ENCODE measurements at regions not wholly inside any gene's neighbourhood (a gene's known extent, or its start where the extent isn't known, plus 50 kb on each side); places are given as distances from the start of the nearest gene placed in this dataset.

GRCh38 chr10:29181936-29182335 lies 106.9 kb upstream of the LYZL1 start (continued):
- TF ChIP-seq FOS (IDR thresholded peaks at IDR 0.05; ENCODE audit: borderline replicate concordance, extremely low read depth, insufficient read length) (no peak), PAX5 (IDR thresholded peaks at IDR 0.05; ENCODE audit: borderline replicate concordance, low read depth, low read length) (no peak), RB1 (IDR thresholded peaks at IDR 0.05; ENCODE audit: borderline replicate concordance) (no peak), EGR1 (IDR thresholded peaks at IDR 0.05; ENCODE audit: borderline replicate concordance in 1 of 2, low read depth in 2 of 2, low read length in 2 of 2) (no peak), RUNX3 (IDR thresholded peaks at IDR 0.05; ENCODE audit: low read length) (no peak)

- Histone ChIP-seq H3K9ac (ENCODE audit: control insufficient read depth, insufficient read depth, low read length) (no peak overlapping the region), H3K9me3 (replicated peaks; ENCODE audit: control insufficient read depth, insufficient read depth, low read length) (no peaks in the 10 kb centered on the region), H2AFZ (ENCODE audit: control insufficient read depth, low read depth, low read length) (no peak overlapping the region), H3K4me3 (no peak overlapping the region), H3K36me3 (ENCODE audit: control insufficient read depth in 2 of 2, insufficient read depth in 2 of 2, low read length in 1 of 2) (no peaks in the 10 kb centered on the region), H3K27ac (ENCODE audit: control insufficient read depth, insufficient read depth) (no peak overlapping the region), H3K4me1 (ENCODE audit: control insufficient read depth, insufficient read depth, low read length) (no peaks in the 10 kb centered on the region), H3K4me2 (ENCODE audit: control insufficient read depth, insufficient read depth) (no peak overlapping the region), H3K79me2 (ENCODE audit: control insufficient read depth, insufficient read depth, low read length) (no peaks in the 10 kb centered on the region), H3K27me3 (replicated peaks in 1 of 2; ENCODE audit: control insufficient read depth in 2 of 2, insufficient read depth in 2 of 2, low read length in 1 of 2) (no peaks in the 10 kb centered on the region; a peak in 1 of 4 replicates), H4K20me1 (ENCODE audit: control insufficient read depth, insufficient read depth) (no peaks in the 10 kb centered on the region)
- in situ Hi-C loops (cut with MboI) (no loop called here), intact Hi-C loops (cut with micrococcal nuclease; ENCODE audit: unreplicated experiment) (no loop called here)
- ChIA-PET CTCF (no interaction called here), SMC1A (ENCODE audit: uncharacterized antibody, unreplicated experiment) (no interaction called here), POLR2A (no interaction called here), RAD21 (ENCODE audit: unreplicated experiment) (no interaction called here)
- DNase-seq (ENCODE audit: low read depth, low spot score), result no peak
- TF ChIP-seq EGR1 (IDR thresholded peaks at IDR 0.05; ENCODE audit: borderline replicate concordance in 1 of 2, low read depth in 2 of 2, low read length in 2 of 2) (no peak), ZNF384 (IDR thresholded peaks at IDR 0.05; ENCODE audit: borderline replicate concordance, low read depth, low read length) (no peak)
- no peak for ATAC-seq
- FAIRE-seq, result no peak
- 20% methylated on average over 6 of the region's 6 CpGs for WGBS (ENCODE audit: insufficient coverage, insufficient replicate concordance, low lambda C conversion rate, missing lambda C conversion rate)
- BruUV-seq (replicated peaks), result no TSS peak
These were observed 105.4 kb upstream of the LYZL1 start for GRCh38 chr10:29183301-29183945.

Measured in GM12878 (cell line).